Activated CD8-positive, alpha-beta T cell treated with anti-CD3 and anti-CD28 coated beads, Interleukin-2, amount 10 ng/mL, durations not matched to agents 7 days and 5 days (primary cell): ENCODE measurements at regions not wholly inside any gene's neighbourhood (a gene's known extent, or its start where the extent isn't known, plus 50 kb on each side); places are given as distances from the start of the nearest gene placed in this dataset.

Source experiments
- ATAC-seq: fragments of 150-1000 bp; cut with Tn5 transposase; one replicate; pipeline ENCODE4 v1.10.0; 2021; ENCODE audit warnings: moderate library complexity
- CTCF ChIA-PET: fragments of 350-600 bp; sonication (Branson Sonifier 250); formaldehyde crosslinking; loops from one replicate; lab custom pipeline; 2021; ENCODE audit warnings: antibody characterized with exemption; lab: Charles Lee
- POLR2A ChIA-PET: fragments of 350-600 bp; sonication (Branson Sonifier 250); formaldehyde crosslinking; loops from one replicate; lab custom pipeline; 2021; ENCODE audit warnings: antibody characterized with exemption; lab: Charles Lee
- DNase-seq: peaks from one replicate; pipeline ENCODE4 v3.0.0-alpha.2; 2020
- H3K27ac Mint-ChIP-seq: one replicate; pipeline ENCODE4 v1.8.0; 2021; ENCODE audit warnings: mild to moderate bottlenecking, mixed read lengths
- H3K27me3 Mint-ChIP-seq: one replicate; pipeline ENCODE4 v1.8.0; 2021; ENCODE audit warnings: low read depth, mixed read lengths
- H3K36me3 Mint-ChIP-seq: one replicate; pipeline ENCODE4 v1.8.0; 2021; ENCODE audit warnings: low read depth, mixed read lengths
- H3K4me1 Mint-ChIP-seq: one replicate; pipeline ENCODE4 v1.8.0; 2021; ENCODE audit warnings: low read depth, mixed read lengths
- H3K4me3 Mint-ChIP-seq: one replicate; pipeline ENCODE4 v1.8.0; 2021; ENCODE audit warnings: mild to moderate bottlenecking, mixed read lengths
- H3K9me3 Mint-ChIP-seq: one replicate; pipeline ENCODE4 v1.8.0; 2022; ENCODE audit warnings: mixed read lengths; ENCODE audit not compliant: insufficient read depth

GRCh38 chr13:61664801-61665705, 249.4 kb upstream of the PCDH20 start:
- CTCF ChIA-PET, result no interaction called here
- H3K36me3 Mint-ChIP-seq, result no peaks in the 10 kb centered on the region
- ATAC-seq (no peak), DNase-seq (no peak)
- peaks cover 23% of the 10 kb centered on the region for H3K9me3 Mint-ChIP-seq
- no peaks in the 10 kb centered on the region for H3K4me1 Mint-ChIP-seq
- no peak overlapping the region for H3K27ac Mint-ChIP-seq
- H3K4me3 Mint-ChIP-seq, result no peak overlapping the region
- POLR2A ChIA-PET, result no interaction called here
- no peaks in the 10 kb centered on the region for H3K27me3 Mint-ChIP-seq

GRCh38 chr13:61654481-61654880, 238.8 kb upstream of the PCDH20 start:
- CTCF ChIA-PET, result no interaction called here
- no peak for DNase-seq
- no peaks in the 10 kb centered on the region for H3K27me3 Mint-ChIP-seq
- ATAC-seq, result no peak
- no peaks in the 10 kb centered on the region for H3K36me3 Mint-ChIP-seq
- H3K27ac Mint-ChIP-seq, result no peak overlapping the region
- H3K4me3 Mint-ChIP-seq, result no peak overlapping the region
- no peaks in the 10 kb centered on the region for H3K4me1 Mint-ChIP-seq
- H3K9me3 Mint-ChIP-seq, result peaks cover 4% of the 10 kb centered on the region
- POLR2A ChIA-PET, result no interaction called here

- no peak for ATAC-seq
- ChIA-PET POLR2A (no interaction called here), CTCF (no interaction called here)
- Mint-ChIP-seq H3K9me3 (peaks cover 18% of the 10 kb centered on the region), H3K4me1 (no peaks in the 10 kb centered on the region), H3K36me3 (no peaks in the 10 kb centered on the region), H3K27ac (no peak overlapping the region), H3K27me3 (no peaks in the 10 kb centered on the region), H3K4me3 (no peak overlapping the region)
- DNase-seq, result no peak
Measured at GRCh38 chr13:61648547-61648946, 232.9 kb upstream of the PCDH20 start.

GRCh38 chr13:61612192-61612591, 196.5 kb upstream of the PCDH20 start:
- no peak for ATAC-seq
- POLR2A ChIA-PET, result no interaction called here
- Mint-ChIP-seq H3K36me3 (no peaks in the 10 kb centered on the region), H3K4me1 (no peaks in the 10 kb centered on the region), H3K4me3 (no peak overlapping the region), H3K27me3 (no peaks in the 10 kb centered on the region), H3K27ac (no peak overlapping the region), H3K9me3 (peaks cover 15% of the 10 kb centered on the region)
- no peak for DNase-seq
- CTCF ChIA-PET, result interaction anchor here (0.6 kb wide), 1 partner anchor 294 kb away, joined by 3 read pairs; no protein-coding TSS in a partner anchor

- H3K4me3 Mint-ChIP-seq, result no peak overlapping the region
- H3K27ac Mint-ChIP-seq, result no peak overlapping the region
- CTCF ChIA-PET, result no interaction called here
- H3K4me1 Mint-ChIP-seq, result no peaks in the 10 kb centered on the region
- H3K36me3 Mint-ChIP-seq, result no peaks in the 10 kb centered on the region
- DNase-seq (no peak), ATAC-seq (no peak)
- H3K9me3 Mint-ChIP-seq, result peaks cover 22% of the 10 kb centered on the region
- POLR2A ChIA-PET, result no interaction called here
- no peaks in the 10 kb centered on the region for H3K27me3 Mint-ChIP-seq
Measured at GRCh38 chr13:61608138-61608537, 192.5 kb upstream of the PCDH20 start.

GRCh38 chr13:61600360-61601033, 184.8 kb upstream of the PCDH20 start:
- ATAC-seq (no peak), DNase-seq (no peak)
- H3K36me3 Mint-ChIP-seq, result no peaks in the 10 kb centered on the region
- H3K4me1 Mint-ChIP-seq, result no peaks in the 10 kb centered on the region
- no peak overlapping the region for H3K4me3 Mint-ChIP-seq
- H3K27me3 Mint-ChIP-seq, result no peaks in the 10 kb centered on the region
- H3K9me3 Mint-ChIP-seq, result peaks cover 8% of the 10 kb centered on the region
- no peak overlapping the region for H3K27ac Mint-ChIP-seq
- ChIA-PET CTCF (no interaction called here), POLR2A (no interaction called here)

- no peak for ATAC-seq
- Mint-ChIP-seq H3K36me3 (no peaks in the 10 kb centered on the region), H3K4me3 (no peak overlapping the region), H3K27ac (no peak overlapping the region), H3K9me3 (no peaks in the 10 kb centered on the region), H3K27me3 (no peaks in the 10 kb centered on the region), H3K4me1 (no peaks in the 10 kb centered on the region)
- CTCF ChIA-PET, result no interaction called here
- DNase-seq, result no peak
- POLR2A ChIA-PET, result no interaction called here
Measured at GRCh38 chr13:61592489-61592888, 176.8 kb upstream of the PCDH20 start.

GRCh38 chr13:61575973-61576372, 160.3 kb upstream of the PCDH20 start:
- ChIA-PET CTCF (no interaction called here), POLR2A (no interaction called here)
- DNase-seq, result no peak
- H3K4me3 Mint-ChIP-seq, result no peak overlapping the region
- no peaks in the 10 kb centered on the region for H3K4me1 Mint-ChIP-seq
- H3K27ac Mint-ChIP-seq, result no peak overlapping the region
- no peaks in the 10 kb centered on the region for H3K27me3 Mint-ChIP-seq
- H3K36me3 Mint-ChIP-seq, result no peaks in the 10 kb centered on the region
- ATAC-seq, result no peak
- peaks cover 12% of the 10 kb centered on the region for H3K9me3 Mint-ChIP-seq

- no peak overlapping the region for H3K27ac Mint-ChIP-seq
- no peaks in the 10 kb centered on the region for H3K4me1 Mint-ChIP-seq
- H3K36me3 Mint-ChIP-seq, result no peaks in the 10 kb centered on the region
- ChIA-PET POLR2A (no interaction called here), CTCF (no interaction called here)
- ATAC-seq, result no peak
- H3K27me3 Mint-ChIP-seq, result no peaks in the 10 kb centered on the region
- DNase-seq, result no peak
- H3K4me3 Mint-ChIP-seq, result no peak overlapping the region
- peaks cover 7% of the 10 kb centered on the region for H3K9me3 Mint-ChIP-seq
Measured at GRCh38 chr13:61563645-61564044, 148.0 kb upstream of the PCDH20 start.

- POLR2A ChIA-PET, result no interaction called here
- Mint-ChIP-seq H3K27me3 (no peaks in the 10 kb centered on the region), H3K9me3 (no peaks in the 10 kb centered on the region), H3K36me3 (no peaks in the 10 kb centered on the region), H3K4me3 (no peak overlapping the region), H3K27ac (no peak overlapping the region), H3K4me1 (no peaks in the 10 kb centered on the region)
- CTCF ChIA-PET, result no interaction called here
- ATAC-seq (no peak), DNase-seq (no peak)
Measured at GRCh38 chr13:61546911-61547310, 131.3 kb upstream of the PCDH20 start.

GRCh38 chr13:61546413-61546812, 130.8 kb upstream of the PCDH20 start:
- CTCF ChIA-PET, result no interaction called here
- no peak overlapping the region for H3K27ac Mint-ChIP-seq
- H3K4me3 Mint-ChIP-seq, result no peak overlapping the region

GRCh38 chr13:61536433-61536832, 120.8 kb upstream of the PCDH20 start:
- POLR2A ChIA-PET, result no interaction called here

More at GRCh38 chr13:61546413-61546812, 130.8 kb upstream of the PCDH20 start:
- no peak for ATAC-seq
- POLR2A ChIA-PET, result no interaction called here
- Mint-ChIP-seq H3K9me3 (no peaks in the 10 kb centered on the region), H3K27me3 (no peaks in the 10 kb centered on the region), H3K4me1 (no peaks in the 10 kb centered on the region), H3K36me3 (no peaks in the 10 kb centered on the region)
- no peak for DNase-seq

More at GRCh38 chr13:61536433-61536832, 120.8 kb upstream of the PCDH20 start:
- no peaks in the 10 kb centered on the region for H3K4me1 Mint-ChIP-seq
- CTCF ChIA-PET, result no interaction called here
- DNase-seq (no peak), ATAC-seq (no peak)
- no peak overlapping the region for H3K27ac Mint-ChIP-seq
- H3K4me3 Mint-ChIP-seq, result no peak overlapping the region
- no peaks in the 10 kb centered on the region for H3K36me3 Mint-ChIP-seq
- no peaks in the 10 kb centered on the region for H3K27me3 Mint-ChIP-seq
- peaks cover 14% of the 10 kb centered on the region for H3K9me3 Mint-ChIP-seq
